Activated naive CD8-positive, alpha-beta T cell treated with anti-CD3 and anti-CD28 coated beads, Interleukin-2, amount 10 ng/mL, durations not matched to agents 7 days and 5 days (primary cell): ENCODE measurements at regions not wholly inside any gene's neighbourhood (a gene's known extent, or its start where the extent isn't known, plus 50 kb on each side); places are given as distances from the start of the nearest gene placed in this dataset.
"Not testable (repeated sequence)": the region's sequence is repeated elsewhere in the genome, so short reads cannot be mapped to it uniquely, and the experiment has no call there.

Experiments used
- ATAC-seq: fragments of 150-1000 bp; cut with Tn5 transposase; one replicate; pipeline ENCODE4 v1.10.0; 2021; ENCODE audit warnings: low read depth, moderate library complexity
- POLR2A ChIA-PET: fragments of 350-600 bp; sonication (Branson Sonifier 250); formaldehyde crosslinking; loops from one replicate; lab custom pipeline; 2021; ENCODE audit warnings: antibody characterized with exemption; lab: Charles Lee
- DNase-seq: peaks from one replicate; pipeline ENCODE4 v3.0.0; 2021
- H3K27ac Mint-ChIP-seq: one replicate; pipeline ENCODE4 v1.8.0; 2022; ENCODE audit warnings: mild to moderate bottlenecking, mixed read lengths
- H3K27me3 Mint-ChIP-seq: one replicate; pipeline ENCODE4 v1.8.0; 2022; ENCODE audit warnings: mild to moderate bottlenecking, moderate library complexity, mixed read lengths
- H3K36me3 Mint-ChIP-seq: one replicate; pipeline ENCODE4 v1.8.0; 2021; ENCODE audit warnings: mild to moderate bottlenecking, mixed read lengths
- H3K4me1 Mint-ChIP-seq: one replicate; pipeline ENCODE4 v1.8.0; 2021; ENCODE audit warnings: mixed read lengths
- H3K4me3 Mint-ChIP-seq: one replicate; pipeline ENCODE4 v1.8.0; 2022; ENCODE audit warnings: mild to moderate bottlenecking, moderate library complexity, mixed read lengths
- H3K9me3 Mint-ChIP-seq: one replicate; pipeline ENCODE4 v1.8.0; 2021; ENCODE audit warnings: mixed read lengths

DNA sequence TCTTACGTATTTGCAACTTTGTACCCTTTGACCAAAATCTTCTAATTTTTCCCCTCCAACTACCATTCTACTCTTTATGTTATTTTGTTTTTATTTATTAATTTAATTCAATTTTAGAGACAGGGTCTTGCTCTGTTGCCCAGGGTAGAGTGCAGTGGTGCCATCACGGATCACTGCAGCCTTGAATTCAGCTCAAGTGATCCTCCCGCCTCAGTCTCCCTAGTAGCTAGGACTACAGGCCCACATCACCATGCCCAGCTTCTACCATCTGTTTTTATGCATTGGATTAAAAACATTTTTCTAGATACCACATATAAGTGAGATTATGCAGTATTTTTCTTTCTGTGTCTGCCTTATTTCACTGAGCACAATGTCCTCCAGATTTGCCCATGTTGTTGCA lies 2912.5 kb downstream of the RPIA start:
- ATAC-seq, H3K36me3 Mint-ChIP-seq, DNase-seq, H3K27ac Mint-ChIP-seq, H3K4me1 Mint-ChIP-seq, H3K9me3 Mint-ChIP-seq, H3K4me3 Mint-ChIP-seq, POLR2A ChIA-PET, H3K27me3 Mint-ChIP-seq: not testable (repeated sequence)

DNA sequence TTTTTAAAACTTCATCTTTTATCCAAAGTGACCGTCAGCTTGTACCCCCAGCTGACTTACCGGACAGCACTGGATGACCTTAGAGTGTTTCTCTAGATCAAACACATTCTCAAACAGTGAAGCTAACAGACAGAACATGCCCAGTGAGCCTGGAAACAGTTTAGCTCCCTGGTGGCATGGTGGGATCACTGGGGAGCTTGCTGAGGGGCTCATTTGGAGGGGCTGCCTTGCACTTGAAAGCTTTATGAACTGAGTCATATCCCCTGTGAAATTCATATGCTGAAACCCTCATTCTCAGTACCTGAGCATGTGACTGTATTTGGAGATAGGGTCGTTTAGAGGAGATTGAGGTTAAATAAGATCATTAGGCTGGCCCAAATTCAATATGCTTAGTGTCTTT lies 2913.2 kb downstream of the RPIA start:
- H3K27me3 Mint-ChIP-seq, H3K4me3 Mint-ChIP-seq, POLR2A ChIA-PET, H3K36me3 Mint-ChIP-seq, H3K27ac Mint-ChIP-seq, H3K9me3 Mint-ChIP-seq, DNase-seq, ATAC-seq, H3K4me1 Mint-ChIP-seq: not testable (repeated sequence)

DNA sequence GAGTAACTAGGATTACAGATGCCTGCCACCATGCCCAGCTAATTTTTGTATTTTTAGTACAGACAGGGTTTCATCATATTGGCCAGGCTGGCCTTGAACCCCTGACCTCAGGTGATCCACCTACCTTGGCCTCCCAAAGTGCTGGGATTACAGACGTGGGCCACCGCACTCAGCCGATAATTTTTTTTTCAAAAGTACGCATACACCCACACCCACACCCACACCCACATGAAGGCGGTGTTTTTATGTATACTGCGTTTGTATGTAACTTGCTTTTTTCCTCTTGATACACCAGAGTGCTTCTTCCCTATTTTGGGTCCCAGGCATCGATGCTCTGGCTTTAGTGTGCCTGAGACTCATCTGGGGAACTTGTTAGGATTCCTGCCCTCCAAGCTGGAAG lies 2932.3 kb downstream of the RPIA start:
- not testable (repeated sequence) for H3K4me3 Mint-ChIP-seq

DNA sequence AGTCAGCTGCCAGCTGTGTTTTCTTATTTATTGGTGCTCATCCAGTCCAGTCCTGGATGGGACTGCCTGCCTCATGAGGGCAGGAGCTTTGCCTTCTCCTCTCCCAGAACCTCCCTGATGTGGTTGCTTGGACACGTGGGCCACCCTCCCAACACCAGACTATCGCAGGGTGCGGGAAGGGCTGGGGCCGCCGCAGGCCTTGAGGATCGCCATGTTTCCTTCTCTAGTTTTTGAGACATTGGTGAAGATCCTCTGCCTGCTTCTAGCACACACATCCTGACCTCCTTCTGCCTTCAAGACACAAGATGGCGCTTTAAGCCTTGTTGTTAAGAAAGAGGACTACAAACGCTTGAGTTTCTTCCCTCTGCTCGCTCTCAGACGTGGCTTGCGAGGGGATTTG lies 2937.0 kb downstream of the RPIA start:
- H3K4me1 Mint-ChIP-seq, ATAC-seq, POLR2A ChIA-PET, DNase-seq, H3K4me3 Mint-ChIP-seq, H3K27me3 Mint-ChIP-seq, H3K36me3 Mint-ChIP-seq, H3K9me3 Mint-ChIP-seq, H3K27ac Mint-ChIP-seq: not testable (repeated sequence)

More for the DNA sequence above, 2932.3 kb downstream of the RPIA start:
- DNase-seq, H3K36me3 Mint-ChIP-seq, POLR2A ChIA-PET, H3K27me3 Mint-ChIP-seq, ATAC-seq, H3K4me1 Mint-ChIP-seq, H3K27ac Mint-ChIP-seq, H3K9me3 Mint-ChIP-seq: not testable (repeated sequence)

DNA sequence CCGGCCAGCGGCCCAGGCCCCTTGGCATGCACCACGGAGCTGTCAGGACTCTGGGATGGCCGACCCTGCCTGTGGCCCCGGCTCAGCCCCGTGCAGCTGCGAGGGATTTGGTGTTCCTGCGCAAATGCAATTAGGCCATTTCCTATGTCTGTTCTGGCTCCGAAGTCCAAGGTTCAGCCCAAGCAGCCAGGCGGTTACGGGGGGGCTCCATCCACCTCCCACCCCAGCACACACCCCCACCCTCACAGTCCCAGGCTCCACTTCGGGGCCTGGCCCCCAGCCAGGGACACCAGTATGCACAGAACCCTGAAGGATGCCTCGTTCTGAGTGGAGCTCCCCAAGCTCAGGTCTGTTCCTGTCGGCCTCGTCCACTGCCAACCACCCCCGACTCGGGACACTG lies 2965.7 kb downstream of the RPIA start:
- H3K4me3 Mint-ChIP-seq, DNase-seq, H3K9me3 Mint-ChIP-seq, H3K4me1 Mint-ChIP-seq, H3K27ac Mint-ChIP-seq, H3K36me3 Mint-ChIP-seq, H3K27me3 Mint-ChIP-seq, POLR2A ChIA-PET, ATAC-seq: not testable (repeated sequence)

DNA sequence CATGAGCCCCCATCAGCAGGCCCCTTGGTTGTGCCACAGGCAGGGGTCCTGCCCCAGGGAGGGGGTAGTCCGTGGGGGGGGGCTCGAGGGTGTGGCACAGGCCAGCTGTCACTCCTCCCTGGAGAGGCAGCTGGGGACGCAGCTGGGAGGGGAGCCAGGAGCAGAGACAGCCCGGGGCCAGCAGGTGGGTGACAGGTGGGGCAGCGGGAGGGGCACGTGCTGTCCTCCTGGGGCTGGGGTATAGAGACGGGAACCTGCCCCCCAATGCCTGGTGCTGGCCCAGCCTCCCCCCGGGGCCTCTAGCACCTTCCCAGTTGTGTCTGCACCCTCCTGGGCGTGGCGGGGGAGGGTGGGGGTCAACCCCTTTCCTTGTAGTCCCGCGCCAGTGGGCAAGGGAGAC lies 2966.9 kb downstream of the RPIA start:
- H3K4me1 Mint-ChIP-seq, H3K9me3 Mint-ChIP-seq, POLR2A ChIA-PET, DNase-seq, ATAC-seq, H3K27ac Mint-ChIP-seq, H3K27me3 Mint-ChIP-seq, H3K36me3 Mint-ChIP-seq, H3K4me3 Mint-ChIP-seq: not testable (repeated sequence)

DNA sequence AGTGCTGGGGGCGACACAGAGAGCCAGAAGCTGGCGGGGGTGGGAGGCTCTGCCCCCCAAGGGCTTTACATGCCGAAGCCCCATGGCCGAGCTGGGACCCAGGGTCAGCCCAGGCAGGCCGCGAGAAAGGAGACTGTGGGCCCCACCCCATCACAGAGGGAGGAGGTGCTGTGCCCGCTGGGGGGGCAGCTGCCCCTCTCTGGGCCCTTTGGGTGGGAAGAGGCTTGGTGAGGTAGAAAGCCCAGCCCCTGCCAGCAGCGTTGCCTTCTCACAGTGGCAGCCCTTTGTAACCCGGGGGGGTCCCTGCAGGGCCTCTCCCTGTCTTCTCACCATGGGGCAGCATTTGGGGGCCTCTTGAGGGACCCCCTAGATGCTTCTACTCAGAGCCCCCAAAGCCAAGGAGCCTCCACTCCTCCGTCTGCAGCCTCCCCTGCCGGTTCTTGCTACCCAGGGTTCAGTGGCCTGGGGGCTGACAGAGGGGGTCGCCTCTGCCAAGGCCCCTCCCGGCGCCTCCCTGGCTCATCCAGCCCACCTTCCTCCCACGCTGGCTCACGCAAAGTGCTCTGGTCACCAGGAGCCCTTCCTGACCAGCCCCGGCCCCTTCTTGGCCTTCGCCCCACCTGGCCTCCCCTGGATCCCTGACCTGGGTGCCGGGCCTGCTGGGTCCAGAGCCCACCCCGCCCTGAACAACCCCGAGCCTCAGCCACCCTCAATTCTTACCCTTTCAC lies 2967.9 kb downstream of the RPIA start:
- ATAC-seq, H3K36me3 Mint-ChIP-seq, H3K9me3 Mint-ChIP-seq, H3K27me3 Mint-ChIP-seq, H3K4me1 Mint-ChIP-seq, POLR2A ChIA-PET, H3K27ac Mint-ChIP-seq, DNase-seq, H3K4me3 Mint-ChIP-seq: not testable (repeated sequence)

DNA sequence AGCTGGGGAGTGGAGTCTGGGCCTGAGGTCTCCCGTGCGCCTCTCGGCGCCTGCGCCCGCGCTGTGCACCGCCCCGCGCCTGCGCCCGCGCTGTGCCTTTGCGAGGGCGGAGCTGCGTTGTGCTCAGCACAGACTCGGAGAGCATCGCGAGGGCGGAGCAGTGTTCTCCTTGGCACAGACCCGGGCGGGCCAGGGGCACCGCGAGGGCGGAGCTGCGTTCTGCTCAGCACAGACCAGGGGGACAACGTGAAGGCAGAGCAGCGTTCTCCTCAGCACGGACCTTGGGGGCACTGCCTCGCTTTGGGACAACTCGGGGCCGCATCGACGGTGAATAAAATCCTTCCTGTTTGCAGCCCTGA lies 2968.4 kb downstream of the RPIA start:
- H3K36me3 Mint-ChIP-seq, H3K9me3 Mint-ChIP-seq, H3K4me1 Mint-ChIP-seq, H3K27me3 Mint-ChIP-seq, DNase-seq, POLR2A ChIA-PET, H3K27ac Mint-ChIP-seq: not testable (repeated sequence)
- ATAC-seq = peak; percentile 95
- peak overlapping the region; percentile 22 for H3K4me3 Mint-ChIP-seq

DNA sequence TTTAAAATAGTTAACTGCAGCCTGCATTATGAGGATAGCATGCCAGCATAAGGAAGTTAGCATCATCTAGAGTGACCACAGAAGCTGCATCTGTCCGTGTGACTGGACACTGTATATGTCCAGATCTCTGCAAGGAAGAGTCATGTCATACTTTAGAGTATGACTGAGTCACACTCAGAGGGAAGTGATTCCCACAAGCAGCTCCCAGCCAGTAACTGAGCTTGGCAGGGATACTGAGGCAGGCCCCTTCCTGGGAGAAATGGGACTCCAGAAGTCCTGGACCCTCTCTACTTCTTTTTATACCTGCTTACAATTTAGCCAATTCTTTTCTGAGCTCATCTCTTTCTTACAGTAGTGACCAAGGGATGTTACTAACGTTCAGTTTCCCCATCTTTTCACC lies 2975.9 kb downstream of the RPIA start:
- H3K4me3 Mint-ChIP-seq, H3K4me1 Mint-ChIP-seq, POLR2A ChIA-PET, ATAC-seq, H3K27me3 Mint-ChIP-seq, H3K27ac Mint-ChIP-seq, H3K36me3 Mint-ChIP-seq, H3K9me3 Mint-ChIP-seq, DNase-seq: not testable (repeated sequence)

DNA sequence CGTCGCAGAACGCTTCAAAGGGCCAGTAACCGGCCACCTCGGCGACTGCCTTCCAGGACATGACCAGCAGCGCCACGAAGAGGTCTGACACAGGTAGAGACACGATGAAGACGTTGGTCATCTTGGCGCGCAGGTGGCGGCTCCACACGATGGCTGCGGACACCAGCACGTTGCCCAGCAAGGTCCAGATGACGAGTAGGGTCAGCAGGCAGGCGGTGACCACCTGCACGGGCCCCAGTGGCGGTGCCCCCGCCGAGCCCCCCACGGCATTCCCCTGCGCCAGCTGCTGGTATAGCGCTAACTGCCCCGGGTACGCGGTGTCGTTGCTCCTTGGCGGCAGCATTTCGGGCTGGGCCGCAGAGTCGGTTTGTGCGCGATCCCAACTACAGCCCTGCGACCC lies 2994.1 kb downstream of the RPIA start:
- H3K36me3 Mint-ChIP-seq, H3K4me1 Mint-ChIP-seq, H3K4me3 Mint-ChIP-seq, H3K9me3 Mint-ChIP-seq, POLR2A ChIA-PET, DNase-seq, H3K27ac Mint-ChIP-seq, ATAC-seq, H3K27me3 Mint-ChIP-seq: not testable (repeated sequence)

DNA sequence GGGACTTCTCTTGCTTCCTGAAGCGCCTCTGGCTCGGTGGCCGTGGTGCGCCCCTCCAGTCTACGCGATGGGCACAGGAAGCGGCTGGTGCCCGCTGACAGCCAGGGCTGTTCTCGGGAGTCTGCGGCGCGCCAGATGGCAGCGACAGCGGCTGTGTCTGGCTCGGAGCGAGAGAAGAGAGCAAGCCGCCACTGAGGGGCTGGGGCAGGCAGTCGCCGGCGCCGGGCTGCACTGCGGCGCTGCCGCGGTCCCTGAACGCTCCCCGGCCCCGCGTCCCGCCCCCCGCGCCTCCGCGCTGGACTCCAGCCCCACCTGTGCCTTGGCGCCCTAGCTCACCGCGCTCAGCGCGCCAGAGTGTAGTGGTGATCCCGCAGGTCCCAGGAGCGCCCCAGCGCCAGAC lies 2994.6 kb downstream of the RPIA start:
- H3K4me3 Mint-ChIP-seq, H3K27ac Mint-ChIP-seq, H3K27me3 Mint-ChIP-seq, DNase-seq, ATAC-seq, H3K4me1 Mint-ChIP-seq, H3K9me3 Mint-ChIP-seq, POLR2A ChIA-PET, H3K36me3 Mint-ChIP-seq: not testable (repeated sequence)
